ENCODE measurements at regions not wholly inside any gene's neighbourhood (a gene's known extent, or its start where the extent isn't known, plus 50 kb on each side); places are given as distances from the start of the nearest gene placed in this dataset.

GRCh38 chr20:24304291-24304690 lies 165.1 kb upstream of the SYNDIG1 start:
- Mint-ChIP-seq H3K4me3 (ENCODE audit: low read depth) (no peak overlapping the region), H3K36me3 (ENCODE audit: insufficient read depth) (no peaks in the 10 kb centered on the region), H3K27ac (no peak overlapping the region), H3K9me3 (ENCODE audit: low read depth) (no peaks in the 10 kb centered on the region), H3K4me1 (ENCODE audit: low read depth) (peaks cover 5% of the 10 kb centered on the region), H3K27me3 (peaks cover 14% of the 10 kb centered on the region)
- TF ChIP-seq CTCF (IDR thresholded peaks at IDR 0.05; ENCODE audit: unreplicated experiment): no peak
- DNase-seq (ENCODE audit: low spot score, unreplicated experiment): no peak

GRCh38 chr20:24303393-24304170 lies 165.8 kb upstream of the SYNDIG1 start:
- H3K4me1 Mint-ChIP-seq (ENCODE audit: low read depth): peaks cover 5% of the 10 kb centered on the region
- H3K27ac Mint-ChIP-seq: no peak overlapping the region
- H3K4me3 Mint-ChIP-seq (ENCODE audit: low read depth): no peak overlapping the region
- no peak for DNase-seq (ENCODE audit: low spot score, unreplicated experiment)
- H3K36me3 Mint-ChIP-seq (ENCODE audit: insufficient read depth): no peaks in the 10 kb centered on the region
- TF ChIP-seq CTCF (IDR thresholded peaks at IDR 0.05; ENCODE audit: unreplicated experiment): no peak
- H3K27me3 Mint-ChIP-seq: peaks cover 15% of the 10 kb centered on the region
- H3K9me3 Mint-ChIP-seq (ENCODE audit: low read depth): no peaks in the 10 kb centered on the region

DNA sequence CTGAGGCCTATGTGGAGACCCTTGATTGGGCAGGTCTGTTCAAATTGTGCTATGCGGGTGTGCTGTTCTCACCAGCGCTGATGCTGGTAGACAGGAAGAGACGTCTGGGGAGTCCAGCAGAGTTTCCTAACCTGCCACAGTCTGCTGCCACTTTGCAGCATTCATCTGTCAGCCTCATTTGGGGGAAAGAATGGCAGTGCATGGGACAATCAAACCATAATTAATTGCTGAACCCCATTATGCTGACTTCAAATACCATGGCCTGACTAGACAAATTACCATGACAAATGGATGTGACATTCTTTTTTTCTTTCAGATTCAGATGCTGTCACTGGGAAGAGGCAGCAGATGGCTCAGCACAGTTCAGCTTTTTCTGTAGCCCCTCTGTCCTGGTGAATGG lies 171.4 kb upstream of the SYNDIG1 start:
- no peaks in the 10 kb centered on the region for H3K36me3 Mint-ChIP-seq (ENCODE audit: insufficient read depth)
- TF ChIP-seq CTCF (IDR thresholded peaks at IDR 0.05; ENCODE audit: unreplicated experiment): no peak
- H3K4me1 Mint-ChIP-seq (ENCODE audit: low read depth): peaks cover 5% of the 10 kb centered on the region
- no peaks in the 10 kb centered on the region for H3K9me3 Mint-ChIP-seq (ENCODE audit: low read depth)
- DNase-seq (ENCODE audit: low spot score, unreplicated experiment): no peak
- H3K27me3 Mint-ChIP-seq: peaks cover 11% of the 10 kb centered on the region
- no peak overlapping the region for H3K4me3 Mint-ChIP-seq (ENCODE audit: low read depth)
- no peak overlapping the region for H3K27ac Mint-ChIP-seq

DNA sequence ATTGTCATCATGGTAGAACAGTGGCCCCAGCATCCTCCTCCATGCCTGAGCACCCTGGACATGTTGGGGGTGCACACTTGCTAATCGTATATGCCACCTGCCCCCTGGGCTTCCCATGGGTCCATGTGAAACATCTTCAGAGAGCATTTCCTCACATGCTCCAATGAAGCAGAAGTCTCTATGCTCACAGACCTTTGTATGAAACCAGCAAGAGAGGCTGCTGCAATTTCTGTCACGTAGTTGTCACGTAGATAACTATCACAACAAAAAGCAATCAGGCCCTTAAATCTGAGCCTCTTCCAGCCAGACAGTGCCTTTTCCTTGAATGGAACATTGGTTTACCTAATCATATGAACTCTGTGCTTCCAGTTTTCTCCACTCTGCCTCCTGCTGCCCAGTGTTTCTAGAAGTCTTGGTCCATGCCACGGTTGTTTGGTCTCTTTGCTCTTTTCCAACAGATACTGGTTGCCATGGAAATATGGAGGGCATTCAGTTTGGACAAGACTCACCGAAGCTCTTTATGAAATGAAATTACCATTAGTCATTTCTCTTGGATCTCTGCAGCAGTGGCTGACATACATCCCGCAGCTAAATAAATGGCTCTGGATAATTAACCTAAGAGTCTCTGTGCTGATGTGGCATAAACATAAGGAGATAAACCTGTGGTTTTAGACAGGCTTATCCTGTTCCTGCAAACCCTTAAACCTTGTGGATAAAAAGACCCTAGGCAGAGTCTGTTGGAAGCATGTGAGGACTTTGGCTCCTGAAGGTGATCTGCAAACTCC lies 172.8 kb upstream of the SYNDIG1 start:
- Mint-ChIP-seq H3K36me3 (ENCODE audit: insufficient read depth) (no peaks in the 10 kb centered on the region), H3K4me1 (ENCODE audit: low read depth) (peaks cover 1% of the 10 kb centered on the region), H3K27ac (no peak overlapping the region), H3K27me3 (peaks cover 8% of the 10 kb centered on the region), H3K4me3 (ENCODE audit: low read depth) (no peak overlapping the region), H3K9me3 (ENCODE audit: low read depth) (no peaks in the 10 kb centered on the region)
- DNase-seq (ENCODE audit: low spot score, unreplicated experiment): no peak
- TF ChIP-seq CTCF (IDR thresholded peaks at IDR 0.05; ENCODE audit: unreplicated experiment): no peak

- no peak for DNase-seq (ENCODE audit: low spot score, unreplicated experiment)
- Mint-ChIP-seq H3K27ac (no peak overlapping the region), H3K4me3 (ENCODE audit: low read depth) (no peak overlapping the region), H3K36me3 (ENCODE audit: insufficient read depth) (no peaks in the 10 kb centered on the region), H3K4me1 (ENCODE audit: low read depth) (no peaks in the 10 kb centered on the region), H3K27me3 (peaks cover 16% of the 10 kb centered on the region), H3K9me3 (ENCODE audit: low read depth) (peaks cover 5% of the 10 kb centered on the region)
- no peak for TF ChIP-seq CTCF (IDR thresholded peaks at IDR 0.05; ENCODE audit: unreplicated experiment)
Measured at GRCh38 chr20:24291014-24291413, 178.4 kb upstream of the SYNDIG1 start.

Data from progenitor cell of endocrine pancreas (in vitro differentiated cells).